AG08396 (cell line): ENCODE measurements at regions not wholly inside any gene's neighbourhood (a gene's known extent, or its start where the extent isn't known, plus 50 kb on each side); places are given as distances from the start of the nearest gene placed in this dataset.

ENCODE experiments used
- DNase-seq: peaks from one replicate; pipeline ENCODE4 v3.0.0; 2012; ENCODE audit warnings: low spot score, mixed read lengths

DNA sequence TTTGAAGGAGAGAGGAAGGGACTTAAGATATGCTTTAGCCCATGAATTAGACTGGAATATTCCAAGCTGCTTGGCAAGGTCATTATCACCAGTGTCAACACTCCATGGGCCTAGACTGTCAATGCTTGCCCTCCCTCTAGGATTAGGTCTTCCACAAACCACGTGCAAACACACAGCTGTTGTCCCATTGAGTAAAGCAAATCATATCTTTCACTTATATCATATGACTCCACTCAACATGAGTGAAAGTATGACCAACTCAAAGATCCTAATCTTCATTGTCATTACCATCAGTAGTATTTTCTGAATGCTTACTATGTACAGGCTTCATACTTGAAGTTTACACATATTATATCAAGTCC lies 57.0 kb upstream of the GRAMD2B start:
- no peak for DNase-seq

DNA sequence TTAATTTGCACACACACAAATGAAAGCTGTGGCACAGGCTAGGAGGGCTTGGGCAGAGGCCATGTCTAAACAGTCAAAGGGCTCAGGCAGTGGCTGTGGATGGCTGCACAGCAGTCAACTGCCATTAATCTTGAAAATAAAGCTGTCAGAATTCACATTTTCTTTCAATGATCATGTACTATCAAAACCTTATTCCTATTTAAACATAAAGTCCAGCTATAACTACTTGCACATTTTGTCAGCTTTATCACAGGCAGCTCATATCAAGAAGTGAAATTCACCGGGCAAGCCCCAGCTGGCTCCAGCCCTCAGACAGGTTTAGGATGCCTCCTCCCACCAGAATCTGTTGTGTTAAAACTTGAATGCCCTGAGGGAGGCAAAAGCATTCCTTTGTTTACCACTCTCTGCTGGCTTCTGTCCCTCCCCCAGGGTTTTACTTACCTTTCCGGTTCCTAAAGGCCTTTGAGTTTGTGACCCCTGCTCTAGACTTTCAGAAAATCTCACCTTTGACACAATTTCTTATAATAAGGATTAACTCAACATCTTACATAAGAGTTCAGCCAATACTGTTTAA lies 54.9 kb upstream of the GRAMD2B start:
- DNase-seq, result no peak

DNA sequence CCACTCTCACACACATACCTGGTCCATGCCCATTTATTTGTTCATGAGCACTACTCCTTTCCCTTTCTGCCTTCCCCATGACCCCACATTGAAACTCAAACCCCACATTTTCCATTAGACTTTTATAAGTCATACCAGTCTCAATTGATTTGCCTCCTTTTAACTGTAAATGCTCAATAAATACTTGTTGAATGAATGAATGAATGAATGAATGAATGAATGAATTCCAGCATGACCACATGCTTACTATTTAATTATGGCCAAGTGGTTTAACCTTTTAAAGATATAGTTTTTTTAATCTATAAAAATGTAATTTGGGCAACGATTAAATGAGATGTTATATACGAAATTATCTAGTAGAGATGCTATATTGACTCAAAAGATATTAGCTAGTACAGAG lies 54.1 kb upstream of the GRAMD2B start:
- no peak for DNase-seq

DNA sequence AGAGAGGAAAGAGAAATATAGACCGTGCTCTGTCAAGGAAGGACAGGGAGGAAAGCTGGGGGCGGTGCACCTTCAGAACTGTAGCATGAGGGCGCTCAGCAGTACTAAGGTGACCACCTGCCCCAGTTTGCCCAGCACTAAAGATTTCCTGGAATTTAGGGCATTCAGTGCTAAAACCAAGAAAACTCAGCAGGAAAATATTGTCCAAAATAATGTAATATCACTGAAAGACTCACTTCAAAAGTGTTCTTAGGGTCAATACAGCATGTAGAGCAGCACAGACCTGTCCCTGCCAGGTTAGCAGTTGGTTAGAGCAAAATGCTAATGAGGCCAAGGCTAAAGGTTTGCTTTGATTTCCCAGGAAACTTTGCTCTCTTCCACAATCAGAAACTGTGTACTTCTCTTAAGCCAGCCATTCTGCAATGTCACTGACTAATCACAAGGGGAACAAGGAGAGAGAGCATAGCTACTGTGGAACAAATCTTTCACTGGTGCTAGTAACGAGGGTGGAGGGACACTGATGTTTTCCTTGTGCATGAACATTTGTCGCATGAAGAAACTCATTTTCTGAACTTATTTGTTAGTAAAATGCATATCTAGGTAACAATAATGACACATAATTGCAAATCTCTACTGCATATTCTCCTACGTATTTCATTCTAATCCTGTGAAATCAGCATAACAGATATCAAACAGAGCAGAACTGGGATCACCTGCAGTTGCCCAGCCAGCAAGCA lies 53.0 kb upstream of the GRAMD2B start:
- no peak for DNase-seq

DNA sequence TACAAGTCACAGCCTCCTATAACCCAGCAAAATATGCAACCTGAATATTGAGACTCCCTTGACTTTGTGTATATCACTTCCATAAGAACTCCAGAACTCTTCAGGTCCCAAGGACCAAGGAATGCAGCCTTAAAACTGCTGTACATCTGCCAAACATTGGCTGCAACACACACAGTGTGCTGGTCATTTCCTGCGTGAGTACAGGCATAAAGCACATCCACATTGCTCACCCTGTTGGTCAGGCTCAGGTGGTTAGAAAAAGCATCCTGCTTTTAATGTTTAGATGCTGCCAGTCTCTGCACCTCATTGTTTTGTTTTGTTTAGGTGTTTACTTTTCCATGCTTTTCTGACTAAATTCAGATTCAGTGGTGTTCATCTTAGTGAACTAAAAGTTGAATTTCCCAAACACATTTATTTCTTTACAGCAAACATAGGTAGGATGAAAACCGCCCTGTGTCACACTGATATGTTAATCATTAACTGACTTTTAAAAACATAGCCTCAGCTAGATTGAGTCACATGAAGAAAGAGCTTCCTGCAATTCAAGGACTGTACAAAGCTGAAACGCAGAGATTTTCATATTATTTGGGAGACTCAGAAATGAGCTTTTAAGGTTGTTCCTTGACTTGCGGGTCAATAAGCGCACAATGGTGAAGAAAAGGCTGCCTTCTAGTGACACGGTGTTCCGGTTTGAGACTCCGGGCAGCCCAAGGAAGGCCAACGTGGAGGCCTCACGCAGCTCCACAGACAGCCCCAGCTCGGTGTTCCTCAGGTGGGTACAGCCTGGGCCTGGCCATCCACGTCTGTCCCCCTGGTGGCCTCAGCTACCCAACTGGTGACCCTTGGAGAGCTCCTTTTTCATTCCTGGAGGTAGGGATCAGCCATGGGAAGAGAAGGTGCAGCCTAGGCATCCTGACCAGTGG lies 52.2 kb upstream of the GRAMD2B start:
- DNase-seq, result no peak

- no peak for DNase-seq
Measured at GRCh38 chr5:126373375-126374108, 49.7 kb upstream of the GRAMD2B start.
